Stimulated activated CD8-positive, alpha-beta memory T cell treated with anti-CD3 and anti-CD28 coated beads, Interleukin-2, amount 100 ng/mL, for 1 hour (primary cell): ENCODE measurements at regions not wholly inside any gene's neighbourhood (a gene's known extent, or its start where the extent isn't known, plus 50 kb on each side); places are given as distances from the start of the nearest gene placed in this dataset.
"Not testable (repeated sequence)": the region's sequence is repeated elsewhere in the genome, so short reads cannot be mapped to it uniquely, and the experiment has no call there.

Experiments
- DNase-seq, 2 donors: peaks; one replicate each; pipeline ENCODE4 v3.0.0-alpha.2; 2020; ENCODE audit warnings: low read depth in 2 of 2

DNA sequence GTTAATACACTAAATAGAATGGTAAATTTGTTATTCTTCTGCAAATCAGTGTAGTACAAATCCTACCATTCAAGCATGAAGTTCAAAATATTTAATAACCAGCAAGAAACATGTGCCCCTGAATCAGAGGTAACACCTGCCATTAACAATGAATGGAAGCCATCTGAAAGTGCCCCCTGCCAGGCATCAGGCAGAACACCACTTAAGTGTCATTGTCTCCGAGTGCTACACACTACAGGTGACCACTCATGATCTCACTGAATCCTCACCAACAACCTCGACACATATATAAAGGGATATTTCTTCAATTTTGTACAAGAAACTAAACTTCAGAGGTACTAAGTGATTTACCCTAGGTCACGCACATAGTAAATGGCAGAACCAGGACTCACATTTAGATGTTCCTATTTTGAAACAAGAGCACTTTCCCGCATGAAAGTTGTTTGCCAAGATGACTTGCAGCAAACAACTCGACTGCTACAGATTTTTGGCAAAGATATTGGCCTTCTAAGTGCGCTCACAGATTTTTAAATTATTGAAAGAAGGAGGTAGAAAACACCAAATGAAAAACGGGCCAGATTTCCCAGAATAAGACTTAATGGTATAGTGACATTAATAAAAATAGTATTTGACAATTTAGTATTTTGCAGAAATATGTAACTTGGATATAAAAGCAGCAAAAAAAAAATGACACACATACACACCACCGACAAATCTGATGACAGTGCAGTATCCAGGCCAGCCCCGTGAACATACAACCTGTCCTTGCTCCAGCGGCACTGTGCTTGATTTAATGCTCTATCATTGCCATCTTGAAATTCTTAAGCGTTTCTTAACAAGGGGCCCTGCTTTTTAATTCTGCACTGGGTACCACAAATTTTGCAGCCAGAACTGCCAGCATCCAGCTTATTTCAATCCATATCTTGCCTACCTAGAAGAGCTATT is 274.5 kb downstream of the ALDH8A1 start:
- DNase-seq = no peak

DNA sequence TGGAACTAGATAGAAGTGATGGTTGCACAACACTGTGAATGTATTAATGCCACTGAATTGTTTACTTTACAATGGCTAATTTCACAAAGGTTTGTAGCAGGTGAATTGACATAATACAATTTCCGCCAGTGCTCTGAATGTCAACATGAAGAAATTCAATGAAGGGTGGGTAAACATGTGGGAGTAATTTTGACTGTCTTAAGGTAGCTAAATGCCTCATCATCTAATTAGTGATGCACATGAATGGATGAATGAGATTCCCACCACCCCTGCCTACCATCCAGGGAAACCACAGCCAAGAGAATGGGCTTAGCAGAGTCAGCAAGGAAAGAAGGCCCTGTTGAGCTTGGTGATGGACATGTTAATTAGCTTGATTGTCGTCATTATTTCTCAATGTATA is 275.3 kb downstream of the ALDH8A1 start:
- no peak for DNase-seq

GRCh38 chr6:134669485-134669884 is 280.4 kb downstream of the ALDH8A1 start:
- DNase-seq = no peak

DNA sequence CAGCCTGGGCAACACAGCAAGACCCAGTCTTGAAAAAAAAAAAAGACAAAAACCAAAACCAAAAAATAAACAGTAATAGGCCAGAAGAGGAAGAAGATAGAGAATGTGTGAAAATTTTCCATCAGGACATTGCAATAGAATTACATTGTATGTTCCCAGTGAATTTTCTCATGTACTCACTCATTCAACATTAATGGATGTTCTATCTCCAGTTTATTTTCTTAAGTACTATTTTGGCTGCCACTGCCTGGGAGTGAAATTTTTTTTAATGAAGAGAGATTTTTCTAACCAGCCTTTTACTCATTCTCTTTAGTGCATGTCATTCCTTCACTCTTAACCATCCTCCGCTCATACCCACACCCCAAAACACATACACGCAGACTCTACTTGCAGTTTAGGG is 282.8 kb downstream of the ALDH8A1 start:
- DNase-seq = no peak

GRCh38 chr6:134666125-134666524 is 283.8 kb downstream of the ALDH8A1 start:
- no peak for DNase-seq

- no peak for DNase-seq
These were observed 284.7 kb downstream of the ALDH8A1 start for GRCh38 chr6:134665029-134665723.

DNA sequence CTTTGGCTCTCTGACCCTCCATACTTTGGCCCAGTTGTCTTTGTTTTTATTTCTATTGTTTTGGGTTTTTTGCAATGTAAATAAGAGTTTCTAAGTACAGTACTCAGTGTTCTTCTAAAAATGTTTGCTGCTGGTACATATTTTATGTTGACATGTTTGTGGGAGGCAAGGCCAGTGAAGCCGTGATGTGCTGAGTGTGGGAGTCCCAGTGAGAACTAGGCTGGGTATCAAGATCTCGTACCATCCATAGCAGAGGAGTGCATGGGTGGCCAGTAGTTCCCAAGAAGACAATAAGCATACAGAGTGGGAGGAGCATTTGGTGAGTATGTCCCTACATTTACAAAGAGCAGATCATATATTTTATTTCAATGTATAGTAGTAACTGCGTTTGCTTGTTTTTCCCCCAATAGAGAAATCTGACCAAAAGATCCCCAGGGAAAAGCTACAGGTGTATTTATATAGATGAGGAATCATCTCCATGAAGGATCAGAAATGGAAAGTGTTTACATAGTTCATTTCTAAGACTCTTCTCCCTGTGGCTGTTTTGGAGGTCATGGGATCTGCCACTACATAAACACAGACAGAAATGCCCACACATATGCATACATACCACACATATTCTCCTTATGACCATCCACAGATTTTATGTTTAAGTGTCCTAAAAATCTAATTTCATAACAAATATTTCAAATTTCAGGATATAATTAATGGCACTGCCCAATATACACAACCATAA is 285.9 kb downstream of the ALDH8A1 start:
- DNase-seq = no peak

- DNase-seq = no peak
These were observed 286.5 kb downstream of the ALDH8A1 start for GRCh38 chr6:134663356-134663755.

GRCh38 chr6:134662077-134662700 is 287.7 kb downstream of the ALDH8A1 start:
- DNase-seq = no peak

DNA sequence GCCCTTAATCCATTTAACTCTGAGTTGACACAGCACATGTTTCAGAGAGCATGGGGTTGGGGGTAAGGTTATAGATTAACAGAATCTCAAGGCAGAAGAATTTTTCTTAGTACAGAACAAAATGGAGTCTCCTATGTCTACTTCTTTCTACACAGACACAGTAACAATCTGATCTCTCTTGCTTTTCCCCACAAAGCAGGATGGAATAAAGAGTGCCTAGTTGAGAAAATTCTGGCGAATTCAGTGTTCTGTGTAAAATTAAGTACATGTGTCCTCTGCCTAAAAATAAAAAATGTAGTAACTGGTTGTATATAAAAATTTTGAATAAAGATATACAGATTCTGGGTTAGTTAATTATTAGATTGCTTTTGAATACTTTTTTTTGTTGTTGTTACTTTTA is 290.0 kb downstream of the ALDH8A1 start:
- not testable (repeated sequence) for DNase-seq

DNA sequence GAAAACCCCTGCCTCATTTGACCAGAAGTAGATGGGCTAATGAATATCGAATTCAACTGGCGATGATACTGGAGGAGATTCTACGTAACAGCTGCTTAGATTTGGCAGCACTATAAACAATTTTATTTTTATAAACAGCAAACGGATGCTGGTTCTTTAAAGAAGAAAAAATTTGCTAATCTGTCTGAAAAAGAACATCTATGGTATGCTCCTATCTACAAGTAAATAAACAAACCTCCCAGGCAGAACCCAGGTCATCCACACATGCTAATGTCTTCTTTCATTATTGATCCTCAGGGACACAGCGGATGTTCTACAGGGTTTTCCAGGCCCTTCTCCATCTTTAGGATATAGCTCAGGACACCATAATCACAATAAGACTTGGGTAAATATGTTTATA is 291.3 kb downstream of the ALDH8A1 start:
- DNase-seq = no peak

DNA sequence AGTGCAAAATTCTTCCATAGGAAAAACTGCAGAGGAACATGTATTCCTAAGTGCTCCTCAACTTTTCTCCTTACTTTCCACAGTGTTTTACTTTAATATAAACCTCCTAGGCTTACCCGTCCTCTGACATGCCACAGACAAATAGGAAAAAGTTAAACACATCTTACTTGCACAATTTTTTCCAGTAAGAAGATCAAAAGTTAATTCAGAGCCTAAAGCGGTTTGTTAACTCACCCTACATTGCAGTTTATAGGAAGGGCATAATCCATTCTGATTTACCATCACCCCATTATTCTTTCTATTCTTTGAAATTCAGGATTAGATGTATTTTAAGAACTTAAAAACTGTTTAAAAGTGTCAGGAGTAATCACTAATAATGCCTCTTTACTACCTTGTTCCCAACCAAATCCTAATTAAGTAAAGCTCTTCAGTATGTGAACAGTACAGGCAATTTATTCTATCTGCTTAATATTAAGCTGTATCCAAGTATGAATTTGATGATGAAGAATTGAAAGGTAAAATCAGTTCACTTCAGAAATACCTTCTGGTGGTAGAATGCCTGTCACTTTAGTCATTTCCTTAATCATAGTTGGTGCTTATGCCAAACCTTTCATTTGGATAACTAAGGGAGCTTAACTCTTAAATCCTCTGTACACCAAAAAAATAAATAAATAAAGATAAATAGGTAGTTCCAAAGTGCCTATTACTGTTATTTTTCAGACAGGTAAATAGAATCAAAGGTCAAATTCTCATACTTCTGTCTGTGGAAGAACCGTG is 292.0 kb downstream of the ALDH8A1 start:
- DNase-seq = no peak

GRCh38 chr6:134657343-134657742 is 292.6 kb downstream of the ALDH8A1 start:
- DNase-seq = no peak

- no peak for DNase-seq
These were observed 295.1 kb downstream of the ALDH8A1 start for GRCh38 chr6:134654751-134655150.

DNA sequence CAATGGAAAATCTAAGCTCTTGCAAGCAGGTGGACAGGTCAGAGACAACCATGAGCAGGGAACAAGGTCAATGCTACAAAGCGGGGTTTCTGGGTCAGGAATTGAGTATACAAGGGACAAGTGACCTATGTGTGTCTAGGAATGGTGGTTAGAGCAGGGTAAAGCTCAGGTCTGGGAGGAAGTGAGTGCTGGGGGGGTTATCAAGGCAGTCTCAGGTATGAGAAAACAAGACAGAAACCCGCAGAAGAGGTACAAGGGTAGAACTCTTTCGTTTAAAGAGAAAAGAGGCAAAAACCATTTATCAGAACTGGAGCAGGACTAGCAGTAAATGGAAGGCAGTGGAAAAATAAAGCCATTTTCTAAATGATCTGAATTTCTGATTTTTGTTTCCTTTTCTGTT is 298.4 kb downstream of the ALDH8A1 start:
- DNase-seq = no peak

DNA sequence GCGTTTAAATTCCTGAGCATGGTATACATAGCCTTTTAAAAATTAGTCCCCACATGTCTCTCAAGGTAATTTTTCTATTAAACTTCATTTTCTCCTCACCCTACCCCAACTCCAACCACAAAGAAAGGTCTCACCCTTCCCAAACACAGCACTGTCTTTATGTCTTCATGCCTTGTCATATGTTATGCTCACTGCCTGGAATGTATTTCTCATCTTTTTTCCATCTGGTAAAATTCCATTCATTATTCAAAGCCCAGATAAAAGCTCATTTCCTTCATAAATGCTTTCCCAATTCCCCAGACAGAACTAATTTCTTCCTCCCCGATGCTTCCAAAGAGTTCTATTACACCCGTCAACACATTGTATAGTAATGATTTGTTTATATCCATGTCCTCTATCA is 302.0 kb downstream of the ALDH8A1 start:
- DNase-seq = no peak

GRCh38 chr6:134642819-134643218 is 307.1 kb downstream of the ALDH8A1 start:
- DNase-seq = no peak

- DNase-seq = no peak
These were observed 307.6 kb downstream of the ALDH8A1 start for GRCh38 chr6:134642279-134642678.

- peak; percentile 46 to 63 for DNase-seq
These were observed 308.9 kb downstream of the ALDH8A1 start for GRCh38 chr6:134640975-134641429.

DNA sequence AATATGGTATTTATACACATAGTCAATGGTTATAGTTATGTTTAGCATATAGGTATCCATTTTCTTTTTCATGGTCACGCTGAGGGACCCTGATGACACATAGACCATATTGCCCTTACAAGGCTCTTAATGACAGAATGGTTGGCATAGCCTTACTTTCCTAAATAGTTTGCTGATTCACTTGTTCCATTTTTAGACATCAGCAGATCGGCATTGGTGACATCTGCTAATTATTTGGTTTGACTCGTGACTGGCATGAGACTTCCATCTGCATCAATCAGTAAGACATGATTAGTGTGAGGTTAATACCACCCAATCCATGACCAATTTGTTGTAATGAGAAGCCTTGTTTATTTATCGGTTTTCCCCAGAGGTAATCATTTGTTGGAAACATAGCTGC is 309.7 kb downstream of the ALDH8A1 start:
- no peak for DNase-seq

- DNase-seq = no peak
These were observed 312.0 kb downstream of the ALDH8A1 start for GRCh38 chr6:134637847-134638437.
